ENCODE measurements at regions not wholly inside any gene's neighbourhood (a gene's known extent, or its start where the extent isn't known, plus 50 kb on each side); places are given as distances from the start of the nearest gene placed in this dataset.

- no peak overlapping the region for H3K4me3 Mint-ChIP-seq
- no peaks in the 10 kb centered on the region for H3K9me3 Mint-ChIP-seq
- TF ChIP-seq CTCF (IDR thresholded peaks at IDR 0.05; ENCODE audit: unreplicated experiment in 3 of 3) = no peak
- H3K27me3 Mint-ChIP-seq (ENCODE audit: low read depth) = no peaks in the 10 kb centered on the region
- no peak overlapping the region for H3K27ac Mint-ChIP-seq
- H3K36me3 Mint-ChIP-seq (ENCODE audit: low read depth) = no peaks in the 10 kb centered on the region
- no peaks in the 10 kb centered on the region for H3K4me1 Mint-ChIP-seq
These were observed 352.2 kb downstream of the METTL15 start for GRCh38 chr11:28460348-28460747.

GRCh38 chr11:28459912-28460311 is 351.7 kb downstream of the METTL15 start:
- Mint-ChIP-seq H3K4me1 (no peaks in the 10 kb centered on the region), H3K4me3 (no peak overlapping the region), H3K27me3 (ENCODE audit: low read depth) (no peaks in the 10 kb centered on the region), H3K9me3 (no peaks in the 10 kb centered on the region), H3K27ac (no peak overlapping the region), H3K36me3 (ENCODE audit: low read depth) (no peaks in the 10 kb centered on the region)
- no peak for TF ChIP-seq CTCF (IDR thresholded peaks at IDR 0.05; ENCODE audit: unreplicated experiment in 3 of 3)

DNA sequence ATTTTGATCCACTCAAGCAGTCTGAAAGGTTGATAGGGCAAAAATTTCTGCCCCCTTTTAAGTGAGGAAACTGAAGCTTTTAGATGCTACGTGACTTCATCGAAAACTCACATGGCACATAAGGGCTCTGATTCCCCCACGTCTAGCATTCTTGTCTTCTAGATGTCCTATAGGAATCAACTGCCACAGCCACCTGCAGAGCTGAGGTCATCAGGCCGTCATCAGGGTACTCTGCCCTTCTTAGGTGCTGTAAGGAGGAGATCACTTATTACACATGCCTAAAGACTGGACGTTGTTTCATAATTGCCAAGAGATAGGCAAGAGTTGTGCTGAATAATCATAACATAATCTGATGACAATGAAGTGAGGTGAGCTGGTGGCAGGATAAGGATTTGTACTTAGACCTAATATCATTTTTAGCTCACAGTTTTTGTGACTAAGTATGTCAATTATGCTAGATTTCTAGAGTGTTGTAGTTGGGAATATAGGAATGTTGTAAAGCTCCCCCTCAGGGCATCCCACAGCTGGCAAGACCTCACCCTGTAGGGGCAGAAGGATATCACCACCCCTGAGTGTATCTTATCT is 349.4 kb downstream of the METTL15 start:
- Mint-ChIP-seq H3K36me3 (ENCODE audit: low read depth) (no peaks in the 10 kb centered on the region), H3K27me3 (ENCODE audit: low read depth) (no peaks in the 10 kb centered on the region), H3K4me3 (no peak overlapping the region), H3K4me1 (no peaks in the 10 kb centered on the region), H3K9me3 (peaks cover 2% of the 10 kb centered on the region), H3K27ac (no peak overlapping the region)
- TF ChIP-seq CTCF (IDR thresholded peaks at IDR 0.05; ENCODE audit: unreplicated experiment in 3 of 3) = no peak

DNA sequence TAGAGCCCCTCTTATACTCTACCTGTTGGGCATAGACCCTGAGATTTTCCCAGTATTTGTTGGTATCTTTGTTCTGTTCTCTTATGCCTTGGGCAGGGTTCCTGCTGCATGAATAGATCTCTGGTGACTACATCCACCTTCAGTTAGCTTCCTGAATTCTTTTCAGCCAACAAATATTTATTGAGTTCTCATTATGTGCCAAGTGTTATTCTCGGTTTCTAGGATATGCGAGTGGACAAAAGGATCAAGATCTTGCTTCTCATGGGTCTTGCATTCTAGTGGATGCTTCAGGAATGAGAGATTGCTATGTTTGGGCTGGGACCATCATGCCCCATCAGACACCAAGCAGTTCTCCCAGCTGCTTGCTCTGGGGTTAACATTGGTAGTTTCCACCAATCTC is 340.0 kb downstream of the METTL15 start:
- Mint-ChIP-seq H3K4me1 (no peaks in the 10 kb centered on the region), H3K27ac (no peak overlapping the region), H3K4me3 (no peak overlapping the region), H3K9me3 (peaks cover 2% of the 10 kb centered on the region), H3K36me3 (ENCODE audit: low read depth) (no peaks in the 10 kb centered on the region), H3K27me3 (ENCODE audit: low read depth) (no peaks in the 10 kb centered on the region)
- TF ChIP-seq CTCF (IDR thresholded peaks at IDR 0.05; ENCODE audit: unreplicated experiment in 3 of 3) = no peak

DNA sequence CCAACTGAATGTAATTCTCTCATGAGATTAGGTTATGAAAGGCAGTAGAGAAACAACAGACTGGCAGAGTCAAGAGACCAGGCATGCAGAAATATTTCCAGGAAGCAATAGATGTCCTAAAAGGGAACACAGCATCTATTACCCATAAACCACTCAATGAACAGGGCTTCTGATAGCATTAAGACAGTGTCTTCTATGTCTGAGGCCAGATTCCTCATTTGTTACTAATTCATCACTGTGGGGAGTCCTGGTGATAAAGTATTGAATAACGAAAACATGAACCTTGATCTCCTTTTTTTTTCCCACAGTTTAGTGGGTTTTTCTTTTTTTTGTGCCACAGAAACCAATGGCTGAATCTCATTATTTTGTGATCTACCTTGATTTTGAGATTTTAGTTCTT is 339.0 kb downstream of the METTL15 start:
- no peak for TF ChIP-seq CTCF (IDR thresholded peaks at IDR 0.05; ENCODE audit: unreplicated experiment in 3 of 3)
- no peak overlapping the region for H3K27ac Mint-ChIP-seq
- no peaks in the 10 kb centered on the region for H3K36me3 Mint-ChIP-seq (ENCODE audit: low read depth)

GRCh38 chr11:28442131-28442530 is 333.9 kb downstream of the METTL15 start:
- H3K4me3 Mint-ChIP-seq = no peak overlapping the region

More for the DNA sequence above, 339.0 kb downstream of the METTL15 start:
- no peak overlapping the region for H3K4me3 Mint-ChIP-seq
- no peaks in the 10 kb centered on the region for H3K9me3 Mint-ChIP-seq
- no peaks in the 10 kb centered on the region for H3K4me1 Mint-ChIP-seq
- no peaks in the 10 kb centered on the region for H3K27me3 Mint-ChIP-seq (ENCODE audit: low read depth)

More at GRCh38 chr11:28442131-28442530, 333.9 kb downstream of the METTL15 start:
- Mint-ChIP-seq H3K4me1 (peaks cover 6% of the 10 kb centered on the region), H3K27ac (no peak overlapping the region), H3K27me3 (ENCODE audit: low read depth) (no peaks in the 10 kb centered on the region), H3K9me3 (no peaks in the 10 kb centered on the region), H3K36me3 (ENCODE audit: low read depth) (no peaks in the 10 kb centered on the region)
- TF ChIP-seq CTCF (IDR thresholded peaks at IDR 0.05; ENCODE audit: unreplicated experiment in 3 of 3) = no peak
